Activated CD4-positive, alpha-beta T cell treated with anti-CD3 and anti-CD28 coated beads, Interleukin-10, Interleukin-2, amounts not matched to agents 100 ng/mL and 50 ng/mL, durations not matched to agents 16 hours and 8 hours (primary cell): ENCODE measurements at regions not wholly inside any gene's neighbourhood (a gene's known extent, or its start where the extent isn't known, plus 50 kb on each side); places are given as distances from the start of the nearest gene placed in this dataset.
"Not testable (repeated sequence)": the region's sequence is repeated elsewhere in the genome, so short reads cannot be mapped to it uniquely, and the experiment has no call there.

Source experiments
- DNase-seq: peaks from one replicate; pipeline ENCODE4 v3.0.0-alpha.2; 2020

DNA sequence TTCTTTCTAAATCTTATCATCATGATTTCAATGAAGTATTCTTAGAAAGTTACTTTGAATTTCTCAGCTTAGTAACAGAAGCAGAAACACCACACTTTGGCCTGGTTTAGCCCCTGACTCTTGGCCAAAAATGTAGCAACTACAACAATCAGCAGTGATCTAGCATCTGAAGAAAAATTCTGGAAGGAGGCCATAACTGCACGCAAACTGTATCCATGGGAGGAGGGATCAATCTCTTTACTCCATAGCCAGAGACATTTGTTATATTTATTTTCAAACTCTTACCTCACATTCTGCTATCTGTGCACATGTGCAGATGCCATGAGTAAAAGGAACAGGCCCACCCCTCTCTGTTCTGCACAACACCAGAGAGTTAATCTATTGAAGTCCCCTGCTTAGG lies 251.0 kb upstream of the P2RY1 start:
- DNase-seq = no peak

DNA sequence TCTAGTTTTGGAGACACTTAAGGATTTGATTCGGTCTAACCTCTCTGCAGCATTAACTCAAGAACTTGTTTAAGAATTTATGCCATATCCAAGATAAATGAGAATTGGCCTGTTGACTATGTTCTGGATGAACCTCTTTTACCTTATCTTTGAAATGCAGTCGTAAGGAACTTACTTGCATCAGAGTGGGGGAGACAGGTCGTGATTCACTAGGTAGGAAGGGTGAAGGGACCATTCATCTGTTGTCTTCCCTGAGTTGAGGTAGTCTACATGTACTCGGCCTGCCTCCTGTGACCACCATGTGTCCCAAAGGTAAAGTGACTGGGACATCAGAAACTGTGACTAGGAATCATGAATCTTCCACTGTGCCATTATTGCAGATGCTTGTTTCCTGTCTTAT lies 248.0 kb upstream of the P2RY1 start:
- DNase-seq = no peak

GRCh38 chr3:152587861-152588260 lies 247.1 kb upstream of the P2RY1 start:
- DNase-seq = no peak

DNA sequence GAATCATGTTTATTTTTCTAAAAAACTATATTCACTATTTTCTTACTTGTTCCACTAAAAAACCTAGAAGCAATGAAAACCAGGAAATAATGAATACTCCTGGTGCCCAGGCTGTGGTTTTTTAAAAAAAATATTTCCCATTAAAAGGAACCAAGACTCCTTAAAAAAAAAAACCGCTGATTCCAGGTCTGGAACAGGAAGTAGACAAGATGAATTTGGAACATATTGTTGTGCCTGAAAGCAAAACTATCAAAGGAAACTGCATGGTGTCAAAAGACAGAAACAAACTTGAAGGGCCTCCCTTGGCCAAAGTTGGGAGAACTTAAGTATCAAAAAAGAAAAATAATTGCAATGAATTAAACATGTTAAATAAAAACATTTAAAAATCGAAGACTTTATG lies 245.3 kb upstream of the P2RY1 start:
- no peak for DNase-seq

DNA sequence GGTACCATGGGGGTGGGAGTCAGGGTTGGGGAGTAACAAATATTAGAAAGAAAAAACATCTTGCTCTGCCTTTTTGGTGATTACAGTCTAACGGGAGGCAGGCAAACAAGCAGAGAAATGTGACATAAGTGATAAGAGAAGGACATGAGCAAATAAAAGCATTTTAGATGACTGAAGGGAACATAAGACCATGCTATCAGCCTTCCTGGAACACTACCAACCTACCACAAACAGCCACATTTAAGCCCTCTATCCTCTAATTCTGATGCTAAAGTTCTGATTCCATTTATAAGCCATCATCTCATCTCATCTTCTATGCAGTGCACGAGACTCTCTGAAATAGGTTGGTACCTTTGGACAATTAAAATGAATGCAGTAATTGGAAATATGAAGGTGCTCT lies 243.4 kb upstream of the P2RY1 start:
- no peak for DNase-seq

- DNase-seq = no peak
Measured at GRCh38 chr3:152593242-152593641, 241.7 kb upstream of the P2RY1 start.

DNA sequence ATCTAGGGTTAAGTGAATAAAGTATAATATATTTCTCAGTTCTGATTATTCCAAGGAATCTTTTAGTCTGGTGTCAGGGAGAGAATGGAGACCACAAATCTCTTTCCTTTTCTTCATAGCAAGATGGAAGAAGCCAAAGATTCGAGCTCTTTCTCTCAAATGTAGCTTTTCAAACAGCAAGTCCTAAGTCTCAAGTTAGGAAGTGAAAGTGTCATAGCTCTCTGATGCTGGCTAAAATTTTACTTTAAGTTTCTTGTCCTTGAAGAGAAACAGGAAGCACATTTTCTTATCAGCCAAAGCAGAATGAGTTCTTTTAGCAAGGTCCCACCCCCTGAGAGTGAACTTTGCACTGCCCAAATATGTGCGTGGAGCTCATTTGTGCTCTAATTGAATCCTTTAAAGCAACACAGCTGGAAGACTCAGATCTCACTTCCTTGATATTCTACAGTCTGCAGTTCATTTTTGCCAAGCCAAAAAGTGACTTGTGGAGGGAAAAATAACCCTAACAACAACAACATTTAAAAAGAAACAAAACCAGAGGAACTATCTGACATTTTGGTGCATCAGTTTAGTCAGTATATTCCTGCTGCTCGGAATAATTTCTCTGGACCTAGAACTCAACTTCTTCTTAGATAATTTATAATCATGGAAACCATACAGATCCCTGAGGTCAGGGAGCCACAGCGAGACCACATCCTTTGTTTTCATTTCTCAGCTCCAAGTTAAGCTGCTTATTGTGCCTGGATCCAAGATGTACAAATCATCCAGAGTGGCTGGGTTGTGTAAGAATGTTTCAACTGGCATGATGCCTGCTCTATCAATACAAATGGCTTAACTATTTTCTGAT lies 238.7 kb upstream of the P2RY1 start:
- DNase-seq = no peak

- DNase-seq = not testable (repeated sequence)
Measured at GRCh38 chr3:152596832-152597231, 238.1 kb upstream of the P2RY1 start.

GRCh38 chr3:152606146-152606545 lies 228.8 kb upstream of the P2RY1 start:
- no peak for DNase-seq

DNA sequence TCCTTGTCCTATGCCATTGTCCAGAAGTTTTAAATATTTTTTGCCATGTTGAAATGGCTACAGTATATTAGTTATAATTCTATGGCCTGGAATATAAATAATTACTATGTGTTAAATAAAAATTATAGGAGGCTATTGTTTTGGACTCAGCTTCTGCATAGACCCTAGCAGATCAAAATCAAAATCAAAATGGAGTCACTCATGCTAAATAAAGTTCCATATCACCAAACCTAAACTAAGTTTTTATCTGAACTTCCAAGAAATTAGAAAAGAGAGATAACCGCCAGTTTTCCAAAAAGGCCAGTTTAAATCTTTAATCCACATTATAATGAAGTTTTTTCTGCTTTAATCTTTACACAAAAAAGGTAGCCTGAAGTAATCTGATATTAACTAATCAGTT lies 227.8 kb upstream of the P2RY1 start:
- DNase-seq = no peak

DNA sequence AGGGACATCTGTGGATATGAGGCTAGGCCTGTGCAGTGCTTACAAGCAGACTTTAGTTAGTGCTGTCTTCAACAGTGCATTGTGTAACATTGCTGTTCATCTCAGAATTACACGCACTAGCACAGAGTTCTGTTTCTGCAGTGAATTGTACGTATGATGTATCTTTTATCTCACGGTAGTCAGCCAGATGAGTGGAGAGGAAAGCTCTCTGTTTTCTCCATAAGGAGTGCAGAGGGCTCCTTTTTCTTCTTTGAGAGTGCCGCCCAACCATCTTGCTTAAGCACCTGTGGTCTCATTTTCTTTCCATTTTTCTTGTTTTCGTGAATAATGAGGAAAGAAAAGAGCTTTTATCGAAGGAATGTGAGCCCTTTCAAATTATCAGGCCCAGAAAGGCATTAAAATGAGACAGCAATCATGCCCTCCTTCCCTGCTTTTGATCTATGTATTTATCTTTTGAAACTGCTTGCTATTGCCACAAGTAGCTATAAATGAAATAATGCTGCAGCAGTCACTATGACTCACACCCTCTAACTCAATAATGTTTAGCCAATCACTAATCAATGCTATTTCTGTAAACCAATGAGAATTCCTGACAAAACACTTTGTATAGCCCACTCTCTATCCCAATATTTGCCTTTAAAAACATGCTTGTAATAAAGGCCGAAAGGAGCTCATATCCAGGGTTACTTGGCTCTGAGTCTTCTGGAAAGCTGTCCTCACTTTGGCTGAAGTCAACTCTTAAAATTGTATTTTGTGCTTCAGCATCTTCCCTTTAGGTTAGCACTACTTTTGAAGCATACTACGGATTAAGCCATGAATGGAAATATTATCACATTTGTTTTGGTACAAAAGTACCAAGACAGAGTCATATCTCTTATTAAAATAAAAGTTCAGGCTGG lies 226.0 kb upstream of the P2RY1 start:
- DNase-seq = no peak

DNA sequence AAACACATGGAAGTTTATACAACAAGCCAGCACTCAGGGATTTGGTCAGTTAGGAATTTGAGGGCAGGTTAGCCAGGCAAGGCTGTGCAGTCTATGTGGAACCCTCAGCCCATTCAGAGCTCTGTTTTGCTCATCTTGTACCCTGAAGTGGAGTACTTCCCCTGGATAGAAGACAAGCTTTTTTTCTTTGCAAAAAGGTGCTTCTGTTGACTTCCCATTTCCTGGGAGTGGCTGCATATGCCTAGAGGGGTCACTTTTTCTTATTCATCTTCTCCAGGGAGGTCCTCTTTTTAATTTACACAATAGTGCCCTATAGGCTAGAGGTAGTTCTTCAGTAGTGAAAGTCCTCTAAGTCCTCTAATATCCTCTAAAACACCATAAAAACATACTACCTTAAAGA lies 225.0 kb upstream of the P2RY1 start:
- no peak for DNase-seq

- DNase-seq = no peak
Measured at GRCh38 chr3:152610622-152611021, 224.3 kb upstream of the P2RY1 start.

DNA sequence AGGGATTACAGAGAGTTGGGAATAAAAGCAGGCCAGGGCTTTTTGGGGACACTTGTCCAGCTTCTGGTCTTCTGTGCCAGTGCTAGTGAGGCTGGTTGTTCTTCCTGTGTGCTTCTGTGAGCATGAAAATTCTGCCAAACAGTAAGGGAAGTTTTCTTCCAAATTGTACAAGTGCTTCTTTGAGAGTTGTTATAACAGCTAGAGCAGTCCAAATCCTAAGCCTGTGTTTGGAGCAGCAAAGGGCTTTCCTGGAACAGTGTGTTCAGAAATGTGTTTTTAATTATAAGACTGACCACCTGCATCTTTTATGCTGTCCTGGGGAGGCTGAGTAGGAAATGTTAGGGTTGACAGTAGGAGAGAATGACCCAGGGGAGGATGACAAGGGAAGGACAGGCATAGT lies 223.0 kb upstream of the P2RY1 start:
- DNase-seq = no peak

DNA sequence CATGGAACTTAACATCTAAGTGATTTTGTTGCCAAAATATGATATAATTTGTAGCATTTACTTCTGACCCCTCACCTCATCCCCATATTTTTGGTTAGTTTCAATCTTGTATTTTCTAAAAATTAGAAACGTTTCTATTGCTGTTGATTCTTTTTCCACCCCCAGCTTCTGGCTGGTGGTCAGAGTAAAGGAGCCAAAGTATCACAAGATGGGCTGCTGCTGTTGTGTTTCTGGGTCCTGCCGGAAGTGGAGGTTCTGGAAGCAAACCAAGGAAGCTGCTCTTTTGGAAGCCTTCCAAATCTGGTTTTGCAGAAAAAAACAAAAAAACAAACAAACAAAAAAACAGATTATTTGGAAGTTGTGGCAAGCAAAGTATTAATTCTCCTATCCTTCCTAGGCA lies 221.1 kb upstream of the P2RY1 start:
- DNase-seq = no peak

DNA sequence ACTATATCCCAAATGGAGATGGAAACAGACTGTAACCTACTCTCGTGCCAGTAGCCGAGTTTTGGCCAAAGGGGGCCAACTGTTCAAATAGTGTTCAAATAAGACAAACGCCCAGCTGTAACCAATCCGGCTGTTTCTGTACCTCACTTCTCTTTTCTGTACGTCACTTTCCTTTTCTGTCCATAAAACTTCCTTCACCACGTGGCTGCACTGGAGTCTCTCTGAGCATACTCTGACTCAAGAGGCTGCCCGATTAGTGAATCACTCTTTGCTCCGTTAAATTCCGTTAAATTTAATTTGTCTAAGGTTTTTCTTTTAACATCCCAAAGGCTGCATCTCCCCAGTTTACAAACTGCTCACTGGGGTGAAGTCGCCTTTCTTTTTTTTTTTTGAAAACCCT lies 219.2 kb upstream of the P2RY1 start:
- DNase-seq = no peak

DNA sequence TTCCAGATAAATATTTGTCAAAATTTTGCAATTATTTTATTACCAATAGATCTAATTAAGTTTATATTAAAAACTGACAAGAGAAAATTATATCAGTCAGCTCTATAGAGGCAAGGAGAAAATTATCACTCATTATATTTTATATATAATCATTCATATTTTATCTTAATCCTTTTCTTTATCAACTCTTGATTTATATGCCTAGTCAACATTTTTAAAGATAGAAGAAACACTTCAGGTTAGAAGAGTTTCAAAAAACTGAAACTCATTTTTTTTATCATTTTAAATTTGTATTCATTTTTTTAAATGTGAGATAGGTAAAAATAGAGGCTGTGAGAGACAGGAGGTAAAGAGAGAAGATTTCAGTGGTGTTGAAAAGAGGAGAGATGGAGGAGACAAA lies 217.3 kb upstream of the P2RY1 start:
- no peak for DNase-seq

DNA sequence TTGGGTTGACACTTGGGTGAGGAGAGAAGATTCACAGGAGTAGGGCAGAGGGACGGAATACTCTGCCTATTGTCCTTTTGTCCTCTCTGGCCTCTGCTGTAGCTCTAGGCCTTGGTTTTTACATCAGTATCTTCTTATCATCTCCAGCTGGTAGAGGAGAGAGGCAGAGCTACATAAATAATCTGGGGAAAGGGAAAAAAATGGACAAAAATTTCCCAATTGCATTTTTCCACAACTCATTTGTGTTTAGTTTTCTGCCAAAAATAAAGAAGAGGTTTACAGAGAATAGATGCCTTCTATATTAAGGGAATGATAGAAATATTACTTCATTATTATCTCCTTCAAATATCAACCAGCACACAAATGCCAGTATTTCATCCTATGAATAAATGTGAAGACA lies 216.4 kb upstream of the P2RY1 start:
- no peak for DNase-seq

DNA sequence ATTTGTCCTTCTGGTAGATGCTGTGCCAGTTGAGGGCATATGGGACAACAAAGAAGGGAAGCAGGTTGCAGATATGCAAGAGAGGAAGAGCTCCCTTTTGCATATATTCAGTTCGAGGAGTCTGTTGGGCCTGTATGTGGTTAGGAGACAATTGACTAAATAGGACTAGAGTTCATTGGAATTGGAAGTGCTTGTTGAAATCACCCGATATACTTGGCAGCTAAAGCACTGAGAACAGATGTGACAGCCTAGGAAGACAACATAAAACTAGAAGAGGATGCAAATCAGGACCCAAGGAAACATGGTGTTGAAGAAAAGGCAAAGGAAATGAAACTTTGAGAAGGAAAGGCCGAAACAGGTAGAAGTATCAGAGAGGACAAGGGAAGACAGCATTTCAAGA lies 215.2 kb upstream of the P2RY1 start:
- DNase-seq = no peak

- no peak for DNase-seq
Measured at GRCh38 chr3:152620395-152620794, 214.5 kb upstream of the P2RY1 start.

DNA sequence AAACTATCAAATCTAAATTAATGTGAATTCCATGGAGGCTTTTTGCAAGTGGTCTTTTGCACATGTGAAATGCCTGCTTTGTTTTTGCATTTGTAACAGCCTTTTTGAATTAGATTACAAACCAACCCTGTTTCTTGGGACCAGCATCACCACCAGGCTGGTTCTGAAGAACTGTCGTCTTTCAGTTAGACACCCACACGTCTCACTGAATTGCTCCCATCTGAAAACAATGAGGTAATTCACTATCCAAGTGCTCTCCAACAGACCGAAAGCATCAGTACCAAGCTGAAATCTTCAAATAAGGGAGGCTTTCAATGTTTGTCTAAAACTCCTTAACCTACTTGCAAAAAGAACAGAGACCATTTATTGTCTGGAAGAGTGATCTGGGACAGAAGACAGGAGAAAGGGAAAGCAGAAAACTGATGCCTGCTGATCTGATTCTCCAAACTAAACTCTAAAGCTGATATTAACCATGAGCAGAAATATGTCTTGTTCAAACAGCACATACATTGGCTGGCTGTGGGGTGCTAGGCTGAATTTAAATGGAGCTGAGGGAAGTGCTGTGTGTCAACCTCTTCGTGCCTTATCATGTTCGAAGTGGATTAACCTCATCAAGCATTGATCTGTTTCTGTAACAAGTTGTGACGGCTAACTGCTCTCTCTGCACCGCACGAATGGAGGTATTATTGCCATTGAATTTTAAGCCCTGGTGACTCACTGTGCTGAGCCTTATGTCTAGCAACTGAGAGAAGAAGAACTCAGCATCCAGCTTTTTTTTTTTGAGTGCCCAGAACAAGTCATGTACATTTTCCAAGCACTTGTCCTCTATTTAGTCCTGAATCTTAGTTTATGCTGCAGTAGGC lies 213.7 kb upstream of the P2RY1 start:
- no peak for DNase-seq

GRCh38 chr3:152621967-152622810 lies 212.7 kb upstream of the P2RY1 start:
- DNase-seq = no peak
